ENCODE measurements at regions not wholly inside any gene's neighbourhood (a gene's known extent, or its start where the extent isn't known, plus 50 kb on each side); places are given as distances from the start of the nearest gene placed in this dataset.

DNA sequence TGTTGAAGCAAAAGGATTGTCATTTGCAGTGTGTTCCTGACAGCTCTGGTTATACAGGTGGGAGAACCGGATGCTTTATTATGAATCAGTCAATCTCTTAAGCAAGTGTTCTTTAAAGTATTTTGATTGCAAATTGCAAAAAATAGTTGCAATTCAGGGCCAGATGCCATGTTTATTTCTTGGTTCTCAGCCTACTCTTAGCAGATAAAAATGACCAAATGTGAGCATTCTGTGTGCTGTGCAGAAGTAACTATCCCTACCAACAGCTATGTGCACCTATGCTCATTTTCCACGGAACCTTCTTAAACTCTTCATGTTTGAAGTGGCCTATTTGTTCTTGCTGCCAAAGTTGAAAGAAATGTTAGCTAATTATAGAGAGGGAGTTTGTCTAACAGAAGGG, 262.3 kb upstream of the RASGRP1 start:
- no peak for DNase-seq
- Histone ChIP-seq H3K4me3 (no peak overlapping the region), H3K27ac (peak overlapping the region in 1 of 10 donors; percentile 67), H3K27me3 (no peaks in the 10 kb centered on the region), H3K36me3 (no peaks in the 10 kb centered on the region), H3K4me1 (peaks cover 0 to 22% (median 0%) of the 10 kb centered on the region in 9 donors), H3K9me3 (peaks cover 0 to 3% (median 0%) of the 10 kb centered on the region in 11 donors)
- intact Hi-C loops (cut with DNase I) = loop anchor here in 1 of 10 donors (10.0 kb wide), 1 partner anchor 758 kb away; the partner anchor contains the start of gene THBS1
- no peak for ATAC-seq
- 57 to 60% methylated on average over 2 of the region's 2 CpGs for WGBS, 2 donors
- TF ChIP-seq, protein P1, sequence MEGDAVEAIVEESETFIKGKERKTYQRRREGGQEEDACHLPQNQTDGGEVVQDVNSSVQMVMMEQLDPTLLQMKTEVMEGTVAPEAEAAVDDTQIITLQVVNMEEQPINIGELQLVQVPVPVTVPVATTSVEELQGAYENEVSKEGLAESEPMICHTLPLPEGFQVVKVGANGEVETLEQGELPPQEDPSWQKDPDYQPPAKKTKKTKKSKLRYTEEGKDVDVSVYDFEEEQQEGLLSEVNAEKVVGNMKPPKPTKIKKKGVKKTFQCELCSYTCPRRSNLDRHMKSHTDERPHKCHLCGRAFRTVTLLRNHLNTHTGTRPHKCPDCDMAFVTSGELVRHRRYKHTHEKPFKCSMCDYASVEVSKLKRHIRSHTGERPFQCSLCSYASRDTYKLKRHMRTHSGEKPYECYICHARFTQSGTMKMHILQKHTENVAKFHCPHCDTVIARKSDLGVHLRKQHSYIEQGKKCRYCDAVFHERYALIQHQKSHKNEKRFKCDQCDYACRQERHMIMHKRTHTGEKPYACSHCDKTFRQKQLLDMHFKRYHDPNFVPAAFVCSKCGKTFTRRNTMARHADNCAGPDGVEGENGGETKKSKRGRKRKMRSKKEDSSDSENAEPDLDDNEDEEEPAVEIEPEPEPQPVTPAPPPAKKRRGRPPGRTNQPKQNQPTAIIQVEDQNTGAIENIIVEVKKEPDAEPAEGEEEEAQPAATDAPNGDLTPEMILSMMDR (IDR thresholded peaks at IDR 0.05) = no peak

GRCh38 chr15:38828031-38828532, 263.5 kb upstream of the RASGRP1 start:
- Histone ChIP-seq H3K27me3 (no peaks in the 10 kb centered on the region), H3K4me1 (peaks cover 0 to 22% (median 0%) of the 10 kb centered on the region in 9 donors), H3K36me3 (no peaks in the 10 kb centered on the region), H3K27ac (peak overlapping the region in 5 of 10 donors; percentile 33 to 67 (median 50)), H3K4me3 (no peak overlapping the region), H3K9me3 (peaks cover 0 to 12% (median 0%) of the 10 kb centered on the region in 11 donors)
- intact Hi-C loops (cut with DNase I) = loop anchor here in 1 of 10 donors (10.0 kb wide), 1 partner anchor 757 kb away; the partner anchor contains the start of gene THBS1
- TF ChIP-seq, protein P1 (IDR thresholded peaks at IDR 0.05) = no peak
- 29 to 41% methylated on average over 4 of the region's 4 CpGs for WGBS, 2 donors
- no peak for DNase-seq
- peak in 7 of 8 donors; percentile 31 to 79 (median 58) for ATAC-seq

GRCh38 chr15:38829086-38829485, 264.5 kb upstream of the RASGRP1 start:
- peaks cover 0 to 20% (median 0%) of the 10 kb centered on the region in 11 donors for H3K9me3 ChIP-seq
- H3K27ac ChIP-seq = peak overlapping the region in 2 of 10 donors; percentile 34 to 56
- no peaks in the 10 kb centered on the region for H3K27me3 ChIP-seq
- peaks cover 0 to 22% (median 0%) of the 10 kb centered on the region in 9 donors for H3K4me1 ChIP-seq
- ATAC-seq = no peak
- H3K36me3 ChIP-seq = no peaks in the 10 kb centered on the region
- intact Hi-C loops (cut with DNase I) = loop anchor here in 1 of 10 donors (10.0 kb wide), 1 partner anchor 756 kb away; the partner anchor contains the start of gene THBS1
- TF ChIP-seq, protein P1 (IDR thresholded peaks at IDR 0.05) = no peak
- no peak for DNase-seq
- H3K4me3 ChIP-seq = no peak overlapping the region
- 83 to 92% methylated on average over 1 of the region's 1 CpG for WGBS, 2 donors

GRCh38 chr15:38842226-38842625, 277.6 kb upstream of the RASGRP1 start:
- Histone ChIP-seq H3K9me3 (peaks cover 0 to 4% (median 0%) of the 10 kb centered on the region in 11 donors), H3K36me3 (no peaks in the 10 kb centered on the region), H3K27me3 (no peaks in the 10 kb centered on the region), H3K4me1 (peaks cover 0 to 7% (median 0%) of the 10 kb centered on the region in 9 donors), H3K27ac (no peak overlapping the region), H3K4me3 (no peak overlapping the region)
- DNase-seq = no peak
- 64 to 84% methylated on average over 1 of the region's 1 CpG for WGBS, 2 donors
- intact Hi-C loops (cut with DNase I) = no loop called here
- no peak for ATAC-seq
- TF ChIP-seq, protein P1 (IDR thresholded peaks at IDR 0.05) = no peak

Data from heart right ventricle (tissue), 16 donors.